ENCODE measurements at regions not wholly inside any gene's neighbourhood (a gene's known extent, or its start where the extent isn't known, plus 50 kb on each side); places are given as distances from the start of the nearest gene placed in this dataset.
"Not testable (repeated sequence)": the region's sequence is repeated elsewhere in the genome, so short reads cannot be mapped to it uniquely, and the experiment has no call there.

DNA sequence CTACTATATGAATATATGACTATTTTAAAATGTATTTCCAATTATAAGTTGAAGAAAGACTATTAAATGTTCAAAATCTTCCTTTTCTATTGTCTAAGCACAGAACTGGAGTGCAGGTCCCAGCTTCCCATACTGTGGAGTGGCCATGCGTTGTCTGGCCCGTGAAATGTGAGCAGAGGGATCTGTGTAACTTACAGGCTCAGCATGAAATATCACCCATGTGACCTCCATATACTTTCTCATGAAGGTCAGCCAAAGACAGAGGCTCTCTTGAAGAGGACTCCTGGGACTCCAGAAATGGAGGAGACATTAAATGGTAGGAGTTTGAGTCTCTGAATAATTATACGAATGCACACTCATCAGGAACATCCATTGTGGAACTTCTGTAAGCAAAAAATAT is 92.4 kb upstream of the CAV2 start:
- Histone ChIP-seq H2AFZ (ENCODE audit: low read length) (no peak overlapping the region), H3K9me2 (replicated peaks; ENCODE audit: insufficient read depth, low read length) (no peaks in the 10 kb centered on the region), H3K9ac (ENCODE audit: low read length) (no peak overlapping the region), H4K20me1 (ENCODE audit: insufficient read depth, low read length) (no peaks in the 10 kb centered on the region), H3K4me2 (ENCODE audit: low read depth, low read length) (no peak overlapping the region), H3K36me3 (replicated peaks; ENCODE audit: insufficient read depth, low read length) (no peaks in the 10 kb centered on the region), H3K4me1 (ENCODE audit: low read length) (no peaks in the 10 kb centered on the region), H3K79me2 (ENCODE audit: low read length) (no peaks in the 10 kb centered on the region), H3F3A (ENCODE audit: insufficient read depth, low read length) (no peaks in the 10 kb centered on the region), H3K9me3 (replicated peaks; ENCODE audit: insufficient read depth, low read length) (no peaks in the 10 kb centered on the region), H3K27me3 (replicated peaks; ENCODE audit: insufficient read depth, low read length) (no peaks in the 10 kb centered on the region), H3K4me3 (ENCODE audit: low read length) (no peak overlapping the region), H3K27ac (ENCODE audit: low read length) (no peak overlapping the region)
- DNase-seq = no peak
- TF ChIP-seq CTCF (IDR thresholded peaks at IDR 0.05; ENCODE audit: low read length) (no peak), EZH2 (optimal IDR thresholded peaks at IDR 0.05; ENCODE audit: low read depth, low read length) (no peak), EZH2phosphoT487 (IDR thresholded peaks at IDR 0.05; ENCODE audit: low read length) (no peak)

DNA sequence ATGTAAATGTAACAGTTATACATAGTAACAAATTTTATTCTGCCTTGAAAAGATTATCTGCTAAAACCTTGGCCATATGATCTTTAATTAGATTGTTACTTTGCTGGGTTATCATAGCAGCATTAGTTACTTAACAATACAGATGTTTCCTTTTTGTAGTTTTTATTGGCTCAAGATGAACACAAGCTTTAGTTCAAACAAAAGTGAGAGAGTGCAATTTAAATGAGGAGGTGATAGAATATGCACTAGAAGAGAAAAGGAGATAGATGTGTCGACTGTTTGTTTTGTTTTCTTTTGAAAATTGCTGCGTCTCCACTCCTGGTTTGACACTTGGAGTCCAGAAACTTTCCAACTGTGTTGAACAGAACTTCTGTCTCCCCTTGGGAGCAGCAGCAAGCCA is 91.4 kb upstream of the CAV2 start:
- Histone ChIP-seq H2AFZ (ENCODE audit: low read length) (no peak overlapping the region), H3K4me3 (ENCODE audit: low read length) (no peak overlapping the region), H4K20me1 (ENCODE audit: insufficient read depth, low read length) (no peaks in the 10 kb centered on the region), H3K79me2 (ENCODE audit: low read length) (no peaks in the 10 kb centered on the region), H3K9ac (ENCODE audit: low read length) (no peak overlapping the region), H3K27ac (ENCODE audit: low read length) (no peak overlapping the region), H3K9me3 (replicated peaks; ENCODE audit: insufficient read depth, low read length) (no peaks in the 10 kb centered on the region), H3K4me1 (ENCODE audit: low read length) (no peaks in the 10 kb centered on the region), H3F3A (ENCODE audit: insufficient read depth, low read length) (no peaks in the 10 kb centered on the region), H3K36me3 (replicated peaks; ENCODE audit: insufficient read depth, low read length) (no peaks in the 10 kb centered on the region), H3K27me3 (replicated peaks; ENCODE audit: insufficient read depth, low read length) (no peaks in the 10 kb centered on the region), H3K9me2 (replicated peaks; ENCODE audit: insufficient read depth, low read length) (no peaks in the 10 kb centered on the region), H3K4me2 (ENCODE audit: low read depth, low read length) (no peak overlapping the region)
- DNase-seq = no peak
- TF ChIP-seq EZH2 (optimal IDR thresholded peaks at IDR 0.05; ENCODE audit: low read depth, low read length) (no peak), CTCF (IDR thresholded peaks at IDR 0.05; ENCODE audit: low read length) (no peak), EZH2phosphoT487 (IDR thresholded peaks at IDR 0.05; ENCODE audit: low read length) (no peak)

GRCh38 chr7:116408831-116409453 is 90.6 kb upstream of the CAV2 start:
- not testable (repeated sequence) for H4K20me1 ChIP-seq (ENCODE audit: insufficient read depth, low read length); H3F3A ChIP-seq (ENCODE audit: insufficient read depth, low read length); H3K79me2 ChIP-seq (ENCODE audit: low read length); H3K4me2 ChIP-seq (ENCODE audit: low read depth, low read length); H3K27ac ChIP-seq (ENCODE audit: low read length); H3K9me2 ChIP-seq (replicated peaks; ENCODE audit: insufficient read depth, low read length); H3K4me1 ChIP-seq (ENCODE audit: low read length); H3K9me3 ChIP-seq (replicated peaks; ENCODE audit: insufficient read depth, low read length); H3K4me3 ChIP-seq (ENCODE audit: low read length); H3K27me3 ChIP-seq (replicated peaks; ENCODE audit: insufficient read depth, low read length); DNase-seq; H2AFZ ChIP-seq (ENCODE audit: low read length); H3K36me3 ChIP-seq (replicated peaks; ENCODE audit: insufficient read depth, low read length); H3K9ac ChIP-seq (ENCODE audit: low read length)

- not testable (repeated sequence) for H3K9me3 ChIP-seq (replicated peaks; ENCODE audit: insufficient read depth, low read length); H3K27ac ChIP-seq (ENCODE audit: low read length); H3K36me3 ChIP-seq (replicated peaks; ENCODE audit: insufficient read depth, low read length); H3K27me3 ChIP-seq (replicated peaks; ENCODE audit: insufficient read depth, low read length); H3F3A ChIP-seq (ENCODE audit: insufficient read depth, low read length); DNase-seq; H3K9ac ChIP-seq (ENCODE audit: low read length); H3K79me2 ChIP-seq (ENCODE audit: low read length); H4K20me1 ChIP-seq (ENCODE audit: insufficient read depth, low read length); H3K9me2 ChIP-seq (replicated peaks; ENCODE audit: insufficient read depth, low read length); H3K4me1 ChIP-seq (ENCODE audit: low read length); H3K4me2 ChIP-seq (ENCODE audit: low read depth, low read length); H3K4me3 ChIP-seq (ENCODE audit: low read length); H2AFZ ChIP-seq (ENCODE audit: low read length)
Observed at GRCh38 chr7:116410694-116411093, 88.8 kb upstream of the CAV2 start.
